Activated CD8-positive, alpha-beta memory T cell treated with anti-CD3 and anti-CD28 coated beads, Interleukin-2, amount 50 U/mL, for 24 hours (primary cell): ENCODE measurements at regions not wholly inside any gene's neighbourhood (a gene's known extent, or its start where the extent isn't known, plus 50 kb on each side); places are given as distances from the start of the nearest gene placed in this dataset.

ENCODE experiments used
- DNase-seq: peaks from one replicate; pipeline ENCODE4 v3.0.0-alpha.2; 2020; ENCODE audit errors: extremely low read depth

- no peak for DNase-seq
These were observed 1505.5 kb upstream of the TMEM132C start for GRCh38 chr12:126761420-126761819.

GRCh38 chr12:126762150-126762549 lies 1504.8 kb upstream of the TMEM132C start:
- no peak for DNase-seq

- no peak for DNase-seq
These were observed 1503.6 kb upstream of the TMEM132C start for GRCh38 chr12:126763359-126763758.

- DNase-seq, result no peak
These were observed 1499.6 kb upstream of the TMEM132C start for GRCh38 chr12:126767334-126767733.

- DNase-seq, result no peak
These were observed 1498.5 kb upstream of the TMEM132C start for GRCh38 chr12:126768517-126768916.

- DNase-seq, result no peak
These were observed 1496.8 kb upstream of the TMEM132C start for GRCh38 chr12:126770188-126770587.

GRCh38 chr12:126772171-126772864 lies 1494.7 kb upstream of the TMEM132C start:
- DNase-seq, result no peak

- no peak for DNase-seq
These were observed 1494.0 kb upstream of the TMEM132C start for GRCh38 chr12:126773012-126773411.

- no peak for DNase-seq
These were observed 1493.5 kb upstream of the TMEM132C start for GRCh38 chr12:126773491-126773890.

- DNase-seq, result no peak
These were observed 1490.8 kb upstream of the TMEM132C start for GRCh38 chr12:126776026-126776655.

- DNase-seq, result no peak
These were observed 1486.6 kb upstream of the TMEM132C start for GRCh38 chr12:126780343-126780742.

GRCh38 chr12:126781593-126781992 lies 1485.4 kb upstream of the TMEM132C start:
- no peak for DNase-seq

- DNase-seq, result no peak
These were observed 1484.9 kb upstream of the TMEM132C start for GRCh38 chr12:126782083-126782482.

GRCh38 chr12:126784328-126784921 lies 1482.5 kb upstream of the TMEM132C start:
- no peak for DNase-seq

- no peak for DNase-seq
These were observed 1477.0 kb upstream of the TMEM132C start for GRCh38 chr12:126789963-126790362.

GRCh38 chr12:126791122-126791521 lies 1475.8 kb upstream of the TMEM132C start:
- DNase-seq, result no peak

GRCh38 chr12:126792411-126792810 lies 1474.6 kb upstream of the TMEM132C start:
- DNase-seq, result no peak

GRCh38 chr12:126797525-126797924 lies 1469.4 kb upstream of the TMEM132C start:
- no peak for DNase-seq

- no peak for DNase-seq
These were observed 1468.5 kb upstream of the TMEM132C start for GRCh38 chr12:126798449-126798848.

GRCh38 chr12:126807312-126807865 lies 1459.6 kb upstream of the TMEM132C start:
- DNase-seq, result no peak

GRCh38 chr12:126811391-126811790 lies 1455.6 kb upstream of the TMEM132C start:
- DNase-seq, result no peak

- DNase-seq, result no peak
These were observed 1447.4 kb upstream of the TMEM132C start for GRCh38 chr12:126819554-126819953.
